HEK293 (cell line): ENCODE measurements at regions not wholly inside any gene's neighbourhood (a gene's known extent, or its start where the extent isn't known, plus 50 kb on each side); places are given as distances from the start of the nearest gene placed in this dataset.
A peak's percentile ranks its signal among the peaks of the same experiment; 100 is the strongest.

Source experiments
- CTCF ChIA-PET: fragments of 350-600 bp; formaldehyde crosslinking; extraction: SDS; loops from one replicate; lab custom pipeline; 2021; ENCODE audit warnings: antibody characterized with exemption; lab: Yijun Ruan, JAX
- POLR2A ChIA-PET: fragments of 300-600 bp; formaldehyde crosslinking; extraction: SDS; loops from one replicate; lab custom pipeline; 2020; ENCODE audit warnings: antibody characterized with exemption, inconsistent platforms; lab: Yijun Ruan, JAX
- H3K27ac ChIP-seq: fragments of 200-500 bp; sonication (Bioruptor generic); 2 replicates; pipeline ENCODE4 v1.5.1; 2014; ENCODE audit warnings: low read depth, low read length, control low read depth, inconsistent platforms; ENCODE audit errors: extremely low read depth
- H3K36me3 ChIP-seq, 2 experiments: fragments of 200-500 bp in 1 of 2; sonication (Bioruptor generic) in 1 of 2; 1 replicate in 1 of 2; 2 replicates in 1 of 2; pipeline ENCODE4 v1.5.1; 2014 to 2017; ENCODE audit warnings: inconsistent platforms in 2 of 2, low read length in 2 of 2; ENCODE audit not compliant: control insufficient read depth in 2 of 2, insufficient read depth in 1 of 2
- H3K4me1 ChIP-seq: fragments of 200-500 bp; sonication (Bioruptor generic); 2 replicates; pipeline ENCODE4 v1.5.1; 2014; ENCODE audit warnings: mild to moderate bottlenecking, low read length, inconsistent platforms; ENCODE audit not compliant: control insufficient read depth, insufficient read depth
- H3K4me3 ChIP-seq: 2 replicates; pipeline ENCODE4 v1.5.1; 2011; ENCODE audit warnings: low read depth, mild to moderate bottlenecking, control low read depth, low read length, moderate library complexity
- H3K9me3 ChIP-seq: fragments of 200-500 bp; sonication (Bioruptor generic); 2 replicates; pipeline ENCODE4 v1.5.1; 2014; ENCODE audit warnings: low read depth, low read length, inconsistent platforms; ENCODE audit not compliant: control insufficient read depth, insufficient read depth
- BCL11A ChIP-seq: fragments of 450-650 bp; formaldehyde crosslinking; IDR thresholded peaks from 2 replicates; pipeline ENCODE4 v1.5.1; 2016; ENCODE audit warnings: low read depth, missing biosample characterization, missing genetic modification characterization
- IKZF3 ChIP-seq: fragments of 450-650 bp; IDR thresholded peaks from 2 replicates; pipeline ENCODE4 v1.5.0; 2018; ENCODE audit warnings: missing biosample characterization, mild to moderate bottlenecking, missing genetic modification characterization, moderate library complexity
- KLF16 ChIP-seq: fragments of 450-650 bp; formaldehyde crosslinking; IDR thresholded peaks from 2 replicates; pipeline ENCODE4 v1.5.1; 2017; ENCODE audit warnings: missing biosample characterization, missing genetic modification characterization
- KLF8 ChIP-seq: fragments of 450-650 bp; formaldehyde crosslinking; IDR thresholded peaks from 2 replicates; pipeline ENCODE4 v1.5.1; 2016; ENCODE audit warnings: missing biosample characterization, missing genetic modification characterization
- OSR2 ChIP-seq: fragments of 450-650 bp; formaldehyde crosslinking; IDR thresholded peaks from 2 replicates; pipeline ENCODE4 v1.5.1; 2016; ENCODE audit warnings: missing biosample characterization, missing genetic modification characterization
- SP7 ChIP-seq: fragments of 450-650 bp; formaldehyde crosslinking; IDR thresholded peaks from 2 replicates; pipeline ENCODE4 v1.5.1; 2016; ENCODE audit warnings: missing biosample characterization, missing genetic modification characterization
- ZBTB17 ChIP-seq: fragments of 450-650 bp; formaldehyde crosslinking; IDR thresholded peaks from 2 replicates; pipeline ENCODE4 v1.5.1; 2016; ENCODE audit warnings: missing biosample characterization, missing genetic modification characterization
- ZBTB26 ChIP-seq: fragments of 450-650 bp; formaldehyde crosslinking; optimal IDR thresholded peaks from 2 replicates; pipeline ENCODE3; 2016; ENCODE audit warnings: missing biosample characterization, mild to moderate bottlenecking, missing genetic modification characterization
- ZEB2 ChIP-seq: fragments of 450-650 bp; formaldehyde crosslinking; IDR thresholded peaks from 2 replicates; pipeline ENCODE4 v1.5.1; 2016; ENCODE audit warnings: missing biosample characterization, missing genetic modification characterization
- ZNF132 ChIP-seq: fragments of 450-650 bp; formaldehyde crosslinking; IDR thresholded peaks from 2 replicates; pipeline ENCODE4 v1.5.1; 2017; ENCODE audit warnings: missing biosample characterization, missing genetic modification characterization, borderline replicate concordance
- ZNF16 ChIP-seq: fragments of 450-650 bp; formaldehyde crosslinking; IDR thresholded peaks from 2 replicates; pipeline ENCODE4 v1.5.1; 2016; ENCODE audit warnings: low read depth, missing biosample characterization, missing genetic modification characterization
- ZNF175 ChIP-seq: fragments of 450-650 bp; formaldehyde crosslinking; IDR thresholded peaks from 2 replicates; pipeline ENCODE4 v1.5.1; 2016; ENCODE audit warnings: missing biosample characterization, missing genetic modification characterization
- ZNF366 ChIP-seq: fragments of 450-650 bp; formaldehyde crosslinking; conservative IDR thresholded peaks from 2 replicates; pipeline ENCODE4 v1.5.1; 2016; ENCODE audit warnings: missing biosample characterization, missing genetic modification characterization
- ZNF433 ChIP-seq: fragments of 450-650 bp; formaldehyde crosslinking; IDR thresholded peaks from 2 replicates; pipeline ENCODE4 v1.5.1; 2016; ENCODE audit warnings: missing biosample characterization, missing genetic modification characterization, low read depth
- ZNF449 ChIP-seq: fragments of 450-650 bp; formaldehyde crosslinking; IDR thresholded peaks from 2 replicates; pipeline ENCODE4 v1.5.1; 2017; ENCODE audit warnings: missing biosample characterization, mild to moderate bottlenecking, missing genetic modification characterization, moderate library complexity
- ZNF521 ChIP-seq: fragments of 450-650 bp; formaldehyde crosslinking; IDR thresholded peaks from 2 replicates; pipeline ENCODE4 v1.5.1; 2017; ENCODE audit warnings: missing biosample characterization, mild to moderate bottlenecking, missing genetic modification characterization
- ZNF548 ChIP-seq: fragments of 450-650 bp; formaldehyde crosslinking; IDR thresholded peaks from 2 replicates; pipeline ENCODE4 v1.5.1; 2016; ENCODE audit warnings: missing biosample characterization, missing genetic modification characterization
- ZNF549 ChIP-seq: fragments of 450-650 bp; IDR thresholded peaks from 2 replicates; pipeline ENCODE4 v1.5.1; 2018; ENCODE audit warnings: missing biosample characterization, missing genetic modification characterization, mild to moderate bottlenecking, inconsistent platforms, moderate library complexity
- ZNF670 ChIP-seq: fragments of 450-650 bp; formaldehyde crosslinking; IDR thresholded peaks from 2 replicates; pipeline ENCODE4 v1.5.1; 2016; ENCODE audit warnings: missing biosample characterization, missing genetic modification characterization, low read depth
- ZNF785 ChIP-seq: fragments of 450-650 bp; formaldehyde crosslinking; IDR thresholded peaks from 2 replicates; pipeline ENCODE4 v1.5.1; 2016; ENCODE audit warnings: missing biosample characterization, missing genetic modification characterization
- ZNF830 ChIP-seq: fragments of 450-650 bp; IDR thresholded peaks from 2 replicates; pipeline ENCODE4 v1.5.0; 2018; ENCODE audit warnings: missing biosample characterization, missing genetic modification characterization, low read depth, mild to moderate bottlenecking, moderate library complexity
- TF ChIP-seq, protein P1 (sequence below): fragments of 450-650 bp; formaldehyde crosslinking; IDR thresholded peaks from 2 replicates; pipeline ENCODE4 v1.5.1; 2016; ENCODE audit warnings: missing biosample characterization, missing genetic modification characterization
- TF ChIP-seq, protein P2 (sequence below): fragments of 450-650 bp; formaldehyde crosslinking; IDR thresholded peaks from 2 replicates; pipeline ENCODE4 v1.5.1; 2016; ENCODE audit warnings: missing biosample characterization, missing genetic modification characterization

DNA sequence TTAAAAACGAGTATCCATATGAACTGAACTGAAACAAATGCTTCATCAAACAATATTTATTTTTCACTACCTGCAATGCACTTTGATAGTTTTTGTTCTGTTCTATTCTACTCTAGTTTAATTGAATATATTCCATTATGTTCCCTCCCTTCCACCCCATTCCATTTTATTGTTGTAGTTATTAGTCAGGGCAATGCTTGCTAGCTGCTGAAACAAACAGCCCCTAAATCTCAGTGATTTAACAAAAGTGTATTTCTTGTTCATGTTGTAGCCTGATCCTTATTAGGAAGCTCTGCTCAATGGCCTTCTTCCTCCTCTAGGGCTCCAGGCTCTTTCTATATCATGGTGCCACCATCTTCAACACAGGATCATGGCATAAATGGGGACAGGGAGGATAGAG, 122.3 kb upstream of the RAI2 start (continued):
- TF ChIP-seq ZNF521 (tag by site-specific recombination) (no peak), BCL11A (tag by site-specific recombination) (no peak), KLF16 (tag by site-specific recombination) (no peak), ZNF549 (no peak), IKZF3 (no peak), ZNF785 (tag by site-specific recombination) (no peak), ZNF132 (tag by site-specific recombination) (no peak), OSR2 (tag by site-specific recombination) (no peak), ZNF548 (tag by site-specific recombination) (no peak), KLF8 (tag by site-specific recombination) (no peak)
- TF ChIP-seq, protein P1, sequence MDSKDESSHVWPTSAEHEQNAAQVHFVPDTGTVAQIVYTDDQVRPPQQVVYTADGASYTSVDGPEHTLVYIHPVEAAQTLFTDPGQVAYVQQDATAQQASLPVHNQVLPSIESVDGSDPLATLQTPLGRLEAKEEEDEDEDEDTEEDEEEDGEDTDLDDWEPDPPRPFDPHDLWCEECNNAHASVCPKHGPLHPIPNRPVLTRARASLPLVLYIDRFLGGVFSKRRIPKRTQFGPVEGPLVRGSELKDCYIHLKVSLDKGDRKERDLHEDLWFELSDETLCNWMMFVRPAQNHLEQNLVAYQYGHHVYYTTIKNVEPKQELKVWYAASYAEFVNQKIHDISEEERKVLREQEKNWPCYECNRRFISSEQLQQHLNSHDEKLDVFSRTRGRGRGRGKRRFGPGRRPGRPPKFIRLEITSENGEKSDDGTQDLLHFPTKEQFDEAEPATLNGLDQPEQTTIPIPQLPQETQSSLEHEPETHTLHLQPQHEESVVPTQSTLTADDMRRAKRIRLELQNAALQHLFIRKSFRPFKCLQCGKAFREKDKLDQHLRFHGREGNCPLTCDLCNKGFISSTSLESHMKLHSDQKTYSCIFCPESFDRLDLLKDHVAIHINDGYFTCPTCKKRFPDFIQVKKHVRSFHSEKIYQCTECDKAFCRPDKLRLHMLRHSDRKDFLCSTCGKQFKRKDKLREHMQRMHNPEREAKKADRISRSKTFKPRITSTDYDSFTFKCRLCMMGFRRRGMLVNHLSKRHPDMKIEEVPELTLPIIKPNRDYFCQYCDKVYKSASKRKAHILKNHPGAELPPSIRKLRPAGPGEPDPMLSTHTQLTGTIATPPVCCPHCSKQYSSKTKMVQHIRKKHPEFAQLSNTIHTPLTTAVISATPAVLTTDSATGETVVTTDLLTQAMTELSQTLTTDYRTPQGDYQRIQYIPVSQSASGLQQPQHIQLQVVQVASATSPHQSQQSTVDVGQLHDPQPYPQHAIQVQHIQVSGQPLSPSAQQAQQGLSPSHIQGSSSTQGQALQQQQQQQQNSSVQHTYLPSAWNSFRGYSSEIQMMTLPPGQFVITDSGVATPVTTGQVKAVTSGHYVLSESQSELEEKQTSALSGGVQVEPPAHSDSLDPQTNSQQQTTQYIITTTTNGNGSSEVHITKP (tag by site-specific recombination): no peak
- TF ChIP-seq, all 188 proteins: peak for 0

DNA sequence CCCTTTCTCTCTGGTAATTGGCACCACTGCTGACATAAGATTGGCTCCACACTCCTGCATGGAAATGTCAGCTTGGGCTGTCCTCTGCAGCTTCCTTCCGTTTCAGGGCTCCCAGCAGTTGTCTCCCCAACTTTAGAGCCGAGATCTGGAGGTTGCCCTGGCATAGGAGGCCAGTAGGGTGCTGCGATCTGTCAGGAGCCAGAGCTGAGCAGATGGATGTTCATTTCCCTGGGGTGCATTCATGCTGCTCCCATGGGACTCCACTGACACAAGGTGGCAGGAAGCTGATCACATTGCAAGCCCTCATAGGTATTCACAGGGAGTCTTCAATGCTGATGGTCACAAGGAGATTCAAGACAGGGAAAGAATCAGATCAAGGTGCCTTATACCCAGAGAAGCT, 116.6 kb upstream of the RAI2 start:
- POLR2A ChIA-PET: no interaction called here
- CTCF ChIA-PET: no interaction called here

GRCh38 chrX:17976955-17977354, 115.9 kb upstream of the RAI2 start:
- POLR2A ChIA-PET: no interaction called here
- no peaks in the 10 kb centered on the region for H3K36me3 ChIP-seq
- CTCF ChIA-PET: no interaction called here
- TF ChIP-seq ZNF16: peak; percentile 71; the same call in 1 of the 2 replicates
- TF ChIP-seq ZBTB26 (tag by site-specific recombination): no peak
- TF ChIP-seq, all 188 proteins: peak for 1
- Histone ChIP-seq H3K27ac (no peak overlapping the region), H3K4me1 (no peaks in the 10 kb centered on the region), H3K9me3 (no peaks in the 10 kb centered on the region), H3K4me3 (no peak overlapping the region)

More for the DNA sequence above, 116.6 kb upstream of the RAI2 start:
- no peak overlapping the region for H3K27ac ChIP-seq
- no peaks in the 10 kb centered on the region for H3K36me3 ChIP-seq
- no peaks in the 10 kb centered on the region for H3K9me3 ChIP-seq
- no peaks in the 10 kb centered on the region for H3K4me1 ChIP-seq
- no peak overlapping the region for H3K4me3 ChIP-seq
- TF ChIP-seq SP7 (tag by site-specific recombination) (no peak), ZNF449 (no peak), ZNF670 (no peak), ZNF830 (tag by site-specific recombination) (no peak), ZNF175 (no peak), ZEB2 (no peak), ZNF366 (no peak), ZNF433 (no peak), ZBTB17 (tag by site-specific recombination) (no peak)
- TF ChIP-seq, protein P2, sequence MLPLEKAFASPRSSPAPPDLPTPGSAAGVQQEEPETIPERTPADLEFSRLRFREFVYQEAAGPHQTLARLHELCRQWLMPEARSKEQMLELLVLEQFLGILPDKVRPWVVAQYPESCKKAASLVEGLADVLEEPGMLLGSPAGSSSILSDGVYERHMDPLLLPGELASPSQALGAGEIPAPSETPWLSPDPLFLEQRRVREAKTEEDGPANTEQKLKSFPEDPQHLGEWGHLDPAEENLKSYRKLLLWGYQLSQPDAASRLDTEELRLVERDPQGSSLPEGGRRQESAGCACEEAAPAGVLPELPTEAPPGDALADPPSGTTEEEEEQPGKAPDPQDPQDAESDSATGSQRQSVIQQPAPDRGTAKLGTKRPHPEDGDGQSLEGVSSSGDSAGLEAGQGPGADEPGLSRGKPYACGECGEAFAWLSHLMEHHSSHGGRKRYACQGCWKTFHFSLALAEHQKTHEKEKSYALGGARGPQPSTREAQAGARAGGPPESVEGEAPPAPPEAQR (tag by site-specific recombination): no peak
